Keratinocyte (primary cell): ENCODE measurements at regions not wholly inside any gene's neighbourhood (a gene's known extent, or its start where the extent isn't known, plus 50 kb on each side); places are given as distances from the start of the nearest gene placed in this dataset.

ENCODE experiments used
- DNase-seq: peaks from one replicate; pipeline ENCODE4 v3.0.0-alpha.2; 2011; ENCODE audit warnings: low read depth, missing footprints, low spot score
- FAIRE-seq: peaks from 2 replicates; lab custom pipeline; 2011; peaks lifted over from hg19 to GRCh38; lab: Jason Lieb, UNC
- H2AFZ ChIP-seq: 2 replicates; pipeline ENCODE4 v1.6.0; 2012; ENCODE audit warnings: low read length, control low read depth, inconsistent platforms; ENCODE audit not compliant: control insufficient read depth
- H3K27ac ChIP-seq: 2 replicates; pipeline ENCODE4 v1.5.1; 2011; ENCODE audit warnings: low read length; ENCODE audit not compliant: control insufficient read depth, insufficient read depth
- H3K27me3 ChIP-seq: 3 replicates; pipeline ENCODE4 v1.6.0; 2011; ENCODE audit warnings: low read length; ENCODE audit not compliant: control insufficient read depth, insufficient read depth; ENCODE audit errors: extremely low read depth
- H3K36me3 ChIP-seq, 2 experiments: 2 replicates in 1 of 2; 3 replicates in 1 of 2; pipeline ENCODE4 v1.5.1; 2011; ENCODE audit warnings: low read length in 2 of 2, mild to moderate bottlenecking in 1 of 2; ENCODE audit not compliant: control insufficient read depth in 2 of 2, insufficient read depth in 2 of 2; ENCODE audit errors: extremely low read depth in 1 of 2
- H3K4me1 ChIP-seq: 3 replicates; pipeline ENCODE4 v1.5.1; 2011; ENCODE audit warnings: low read length; ENCODE audit not compliant: control insufficient read depth, insufficient read depth; ENCODE audit errors: extremely low read depth
- H3K4me2 ChIP-seq: 3 replicates; pipeline ENCODE4 v1.6.0; 2011; ENCODE audit warnings: low read depth, low read length; ENCODE audit not compliant: control insufficient read depth, insufficient read depth; ENCODE audit errors: extremely low read depth
- H3K4me3 ChIP-seq, 3 experiments: fragments of 200-600 bp in 1 of 3; sonication (generic) in 1 of 3; 2 replicates in 2 of 3; 3 replicates in 1 of 3; pipeline ENCODE4 v1.5.1; 2011 to 2016; ENCODE audit warnings: low read length in 3 of 3, mild to moderate bottlenecking in 3 of 3, control low read depth in 2 of 3, inconsistent platforms in 1 of 3, low read depth in 1 of 3, mixed read lengths in 1 of 3, mixed run types in 1 of 3, moderate library complexity in 1 of 3; ENCODE audit not compliant: control insufficient read depth in 2 of 3, insufficient read depth in 2 of 3; ENCODE audit errors: extremely low read depth in 1 of 3
- H3K79me2 ChIP-seq: 2 replicates; pipeline ENCODE4 v1.6.0; 2012; ENCODE audit warnings: low read length; ENCODE audit not compliant: control insufficient read depth, insufficient read depth
- H3K9ac ChIP-seq: 3 replicates; pipeline ENCODE4 v1.6.0; 2011; ENCODE audit warnings: low read length; ENCODE audit not compliant: control insufficient read depth, insufficient read depth; ENCODE audit errors: extremely low read depth
- H3K9me1 ChIP-seq: 3 replicates; pipeline ENCODE4 v1.6.0; 2011; ENCODE audit warnings: low read length; ENCODE audit not compliant: control insufficient read depth, insufficient read depth; ENCODE audit errors: extremely low read depth
- H3K9me3 ChIP-seq: 2 replicates; pipeline ENCODE4 v1.5.1; 2012; ENCODE audit warnings: low read depth, low read length; ENCODE audit not compliant: control insufficient read depth
- H4K20me1 ChIP-seq: 3 replicates; pipeline ENCODE4 v1.6.0; 2011; ENCODE audit warnings: low read length; ENCODE audit not compliant: control insufficient read depth, insufficient read depth; ENCODE audit errors: extremely low read depth
- EZH2 ChIP-seq: IDR thresholded peaks from one replicate; pipeline ENCODE4 v1.6.1; 2012; ENCODE audit warnings: inconsistent platforms, mild to moderate bottlenecking, low read length, moderate library complexity
- dilution Hi-C: fragments of 300-500 bp; cut with MboI; formaldehyde crosslinking; loops from one replicate; pipeline ENCODE4 v1.7.0; 2020; ENCODE audit warnings: low sequenced_read_pairs; ENCODE audit not compliant: extremely low pct_ligation_motif_present
- TF ChIP-seq, protein P1 (sequence below), 3 experiments: IDR thresholded peaks in 1 of 3; conservative IDR thresholded peaks in 1 of 3; optimal IDR thresholded peaks in 1 of 3; 2 replicates in 2 of 3; 3 replicates in 1 of 3; pipeline versions ENCODE3 to v1.5.1; 2011; ENCODE audit warnings: low read length in 3 of 3, mild to moderate bottlenecking in 3 of 3, moderate library complexity in 2 of 3, control low read depth in 1 of 3, inconsistent platforms in 1 of 3; ENCODE audit not compliant: insufficient read depth in 2 of 3; ENCODE audit errors: extremely low read depth in 1 of 3

DNA sequence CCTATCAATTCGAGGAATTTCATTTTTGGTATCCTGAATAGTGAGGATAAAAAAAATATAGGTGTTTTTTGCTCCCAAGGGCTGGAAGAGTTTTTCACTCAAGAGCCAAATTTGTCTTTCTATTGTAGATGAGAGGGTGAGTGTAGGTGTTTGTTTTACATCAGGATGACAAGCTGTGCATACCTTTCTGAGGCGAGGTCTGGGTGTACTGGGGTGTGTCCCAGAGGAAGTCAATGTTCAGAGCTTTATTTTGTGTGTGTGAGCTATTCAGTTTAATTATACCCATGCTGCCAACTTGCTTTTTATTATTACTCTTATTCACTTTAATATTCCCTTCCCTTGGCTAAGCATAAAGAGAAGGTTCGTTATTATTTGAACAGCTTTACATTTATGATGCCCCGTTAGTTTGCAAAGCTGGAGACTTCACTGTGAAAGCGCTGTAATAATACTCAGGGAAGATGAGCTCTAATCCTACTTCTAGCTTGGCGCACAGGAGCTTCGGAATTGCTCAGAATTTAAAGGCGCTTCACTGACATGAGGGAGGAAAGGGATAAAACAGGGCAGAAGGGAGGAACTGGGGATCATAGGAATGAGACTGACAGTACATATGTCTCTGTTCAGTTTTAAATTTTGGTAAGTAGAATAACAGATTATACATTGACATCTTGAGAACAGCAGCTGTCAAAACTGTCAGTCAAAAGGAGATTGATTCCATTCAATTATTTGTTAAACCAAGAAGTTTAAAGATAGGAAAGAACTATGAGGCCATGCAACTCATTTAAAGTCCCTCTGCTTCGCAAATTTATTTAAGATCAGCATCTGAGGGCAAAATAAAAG is 117.7 kb upstream of the TP63 start:
- Histone ChIP-seq H3K9ac (peak overlapping the region; percentile 45), H4K20me1 (no peaks in the 10 kb centered on the region), H3K27me3 (no peaks in the 10 kb centered on the region), H3K9me1 (no peaks in the 10 kb centered on the region), H2AFZ (peak overlapping the region; percentile 36), H3K4me2 (peak overlapping the region; percentile 75), H3K27ac (peak overlapping the region; percentile 71), H3K4me3 (peak overlapping the region in 1 of 3 experiments; percentile 5), H3K4me1 (peaks cover 44% of the 10 kb centered on the region), H3K79me2 (no peaks in the 10 kb centered on the region), H3K9me3 (no peaks in the 10 kb centered on the region), H3K36me3 (no peaks in the 10 kb centered on the region)
- dilution Hi-C loops: no loop called here
- no peak for TF ChIP-seq EZH2
- TF ChIP-seq, protein P1, sequence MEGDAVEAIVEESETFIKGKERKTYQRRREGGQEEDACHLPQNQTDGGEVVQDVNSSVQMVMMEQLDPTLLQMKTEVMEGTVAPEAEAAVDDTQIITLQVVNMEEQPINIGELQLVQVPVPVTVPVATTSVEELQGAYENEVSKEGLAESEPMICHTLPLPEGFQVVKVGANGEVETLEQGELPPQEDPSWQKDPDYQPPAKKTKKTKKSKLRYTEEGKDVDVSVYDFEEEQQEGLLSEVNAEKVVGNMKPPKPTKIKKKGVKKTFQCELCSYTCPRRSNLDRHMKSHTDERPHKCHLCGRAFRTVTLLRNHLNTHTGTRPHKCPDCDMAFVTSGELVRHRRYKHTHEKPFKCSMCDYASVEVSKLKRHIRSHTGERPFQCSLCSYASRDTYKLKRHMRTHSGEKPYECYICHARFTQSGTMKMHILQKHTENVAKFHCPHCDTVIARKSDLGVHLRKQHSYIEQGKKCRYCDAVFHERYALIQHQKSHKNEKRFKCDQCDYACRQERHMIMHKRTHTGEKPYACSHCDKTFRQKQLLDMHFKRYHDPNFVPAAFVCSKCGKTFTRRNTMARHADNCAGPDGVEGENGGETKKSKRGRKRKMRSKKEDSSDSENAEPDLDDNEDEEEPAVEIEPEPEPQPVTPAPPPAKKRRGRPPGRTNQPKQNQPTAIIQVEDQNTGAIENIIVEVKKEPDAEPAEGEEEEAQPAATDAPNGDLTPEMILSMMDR (optimal IDR thresholded peaks at IDR 0.05 in 1 of 3, IDR thresholded peaks at IDR 0.05 in 1 of 3, conservative IDR thresholded peaks at IDR 0.05 in 1 of 3; ENCODE audit: extremely low read depth in 1 of 3, insufficient read depth in 2 of 3, low read length in 3 of 3): no peak
- DNase-seq (no peak), FAIRE-seq (no peak)

DNA sequence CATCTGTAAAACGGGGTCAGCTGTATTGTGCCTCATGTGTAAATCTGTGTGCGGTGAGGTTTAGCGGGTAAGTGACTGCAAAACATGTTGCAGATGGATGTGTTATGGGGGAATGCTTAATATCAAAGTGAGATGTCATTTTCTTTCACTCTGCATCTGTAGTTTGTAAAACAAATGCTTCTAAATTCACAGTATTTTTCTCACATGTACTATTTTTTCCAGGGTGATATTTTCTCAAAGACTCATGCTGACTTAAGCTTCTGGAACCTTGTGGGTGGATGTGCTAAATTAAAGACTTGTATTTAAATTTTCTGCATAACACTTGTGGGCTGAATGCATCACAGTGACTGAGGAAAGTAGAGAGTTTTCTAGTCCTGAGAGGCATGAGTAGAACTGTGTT is 115.2 kb upstream of the TP63 start:
- H3K27ac ChIP-seq: no peak overlapping the region
- H3K9ac ChIP-seq: no peak overlapping the region
- H3K4me3 ChIP-seq: no peak overlapping the region
- H3K79me2 ChIP-seq: no peaks in the 10 kb centered on the region
- H3K9me1 ChIP-seq: no peaks in the 10 kb centered on the region
- dilution Hi-C loops: no loop called here
- no peak overlapping the region for H2AFZ ChIP-seq
- H3K9me3 ChIP-seq: no peaks in the 10 kb centered on the region
- H3K36me3 ChIP-seq: no peaks in the 10 kb centered on the region
- no peak for DNase-seq
- FAIRE-seq: no peak
- H3K27me3 ChIP-seq: no peaks in the 10 kb centered on the region
- TF ChIP-seq, protein P1 (optimal IDR thresholded peaks at IDR 0.05 in 1 of 3, IDR thresholded peaks at IDR 0.05 in 1 of 3, conservative IDR thresholded peaks at IDR 0.05 in 1 of 3; ENCODE audit: extremely low read depth in 1 of 3, insufficient read depth in 2 of 3, low read length in 3 of 3): no peak
- TF ChIP-seq EZH2: no peak
- peaks cover 29% of the 10 kb centered on the region for H3K4me1 ChIP-seq
- H3K4me2 ChIP-seq: no peak overlapping the region
- no peaks in the 10 kb centered on the region for H4K20me1 ChIP-seq
